HG03432 (cell line): ENCODE measurements at regions not wholly inside any gene's neighbourhood (a gene's known extent, or its start where the extent isn't known, plus 50 kb on each side); places are given as distances from the start of the nearest gene placed in this dataset.
"Not testable (repeated sequence)": the region's sequence is repeated elsewhere in the genome, so short reads cannot be mapped to it uniquely, and the experiment has no call there.

Experiments used
- ATAC-seq: cut with Tn5 transposase; IDR thresholded peaks from one replicate; pipeline ENCODE4 v1.9.1; 2021; ENCODE audit warnings: mild to moderate bottlenecking, moderate library complexity; ENCODE audit not compliant: unreplicated experiment

- not testable (repeated sequence) for ATAC-seq
These were observed 858.8 kb downstream of the TUBA3C start for GRCh38 chr13:18322821-18323220.

- ATAC-seq = not testable (repeated sequence)
These were observed 862.0 kb downstream of the TUBA3C start for GRCh38 chr13:18319653-18320052.

- ATAC-seq = not testable (repeated sequence)
These were observed 878.3 kb downstream of the TUBA3C start for GRCh38 chr13:18303240-18303813.

GRCh38 chr13:18300968-18301367 is 880.7 kb downstream of the TUBA3C start:
- ATAC-seq = not testable (repeated sequence)

- not testable (repeated sequence) for ATAC-seq
These were observed 884.3 kb downstream of the TUBA3C start for GRCh38 chr13:18297359-18297758.

GRCh38 chr13:18296617-18297016 is 885.0 kb downstream of the TUBA3C start:
- not testable (repeated sequence) for ATAC-seq

GRCh38 chr13:18294311-18294710 is 887.3 kb downstream of the TUBA3C start:
- not testable (repeated sequence) for ATAC-seq

GRCh38 chr13:18286848-18287247 is 894.8 kb downstream of the TUBA3C start:
- ATAC-seq = not testable (repeated sequence)

- not testable (repeated sequence) for ATAC-seq
These were observed 896.0 kb downstream of the TUBA3C start for GRCh38 chr13:18285663-18286062.

GRCh38 chr13:18284040-18284439 is 897.6 kb downstream of the TUBA3C start:
- not testable (repeated sequence) for ATAC-seq

GRCh38 chr13:18281829-18282597 is 899.6 kb downstream of the TUBA3C start:
- not testable (repeated sequence) for ATAC-seq

- ATAC-seq = not testable (repeated sequence)
These were observed 900.5 kb downstream of the TUBA3C start for GRCh38 chr13:18280904-18281828.

- not testable (repeated sequence) for ATAC-seq
These were observed 901.7 kb downstream of the TUBA3C start for GRCh38 chr13:18279971-18280370.

GRCh38 chr13:18277372-18277771 is 904.3 kb downstream of the TUBA3C start:
- not testable (repeated sequence) for ATAC-seq

GRCh38 chr13:18276280-18276679 is 905.3 kb downstream of the TUBA3C start:
- ATAC-seq = not testable (repeated sequence)

- not testable (repeated sequence) for ATAC-seq
These were observed 907.7 kb downstream of the TUBA3C start for GRCh38 chr13:18273785-18274514.

- not testable (repeated sequence) for ATAC-seq
These were observed 922.7 kb downstream of the TUBA3C start for GRCh38 chr13:18258801-18259419.

GRCh38 chr13:18257686-18258085 is 923.9 kb downstream of the TUBA3C start:
- ATAC-seq = not testable (repeated sequence)

GRCh38 chr13:18252848-18253247 is 928.8 kb downstream of the TUBA3C start:
- not testable (repeated sequence) for ATAC-seq
